GM19397 (cell line): ENCODE measurements at regions not wholly inside any gene's neighbourhood (a gene's known extent, or its start where the extent isn't known, plus 50 kb on each side); places are given as distances from the start of the nearest gene placed in this dataset.

Experiments
- ATAC-seq: cut with Tn5 transposase; IDR thresholded peaks from one replicate; pipeline ENCODE4 v1.9.1; 2021; ENCODE audit warnings: mild to moderate bottlenecking, moderate library complexity; ENCODE audit not compliant: unreplicated experiment

DNA sequence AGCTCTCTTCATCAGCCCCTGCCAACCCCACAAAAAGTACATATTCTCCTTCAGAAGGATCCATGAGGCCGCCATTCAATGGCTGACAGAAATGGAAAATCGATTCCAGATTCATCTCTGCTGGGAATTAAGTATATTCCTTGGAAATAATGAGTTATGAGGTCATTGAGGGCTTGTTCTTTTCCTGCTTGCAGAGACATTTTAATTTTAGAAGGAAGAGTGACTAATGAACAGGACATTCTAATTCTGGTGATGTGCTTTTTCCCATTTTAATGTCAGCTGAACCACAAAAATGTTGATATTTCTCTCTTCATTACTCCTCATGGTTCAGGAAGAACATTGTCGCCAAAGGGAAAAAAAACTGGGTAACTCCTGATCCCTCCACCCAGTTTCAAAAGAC is 314.0 kb downstream of the PIK3R1 start:
- ATAC-seq = no peak

DNA sequence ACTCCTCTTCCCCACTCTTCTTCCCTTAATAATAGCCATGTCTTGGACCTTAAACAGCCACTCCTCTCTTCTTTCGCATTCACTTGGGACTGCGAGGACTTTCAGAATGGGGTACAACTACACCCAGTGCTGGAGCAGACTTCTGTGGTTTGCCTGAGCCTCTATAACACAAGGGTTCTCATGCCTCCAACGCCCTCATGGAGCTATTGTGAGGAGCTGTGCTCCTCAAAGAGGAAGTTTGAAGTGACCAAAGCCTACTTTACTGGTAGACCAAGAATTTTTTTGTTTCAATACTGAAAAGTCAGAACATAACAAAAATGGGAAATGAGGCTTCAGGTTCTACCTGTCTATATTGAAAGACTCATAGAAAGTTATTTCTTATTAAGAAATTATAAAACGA is 316.4 kb downstream of the PIK3R1 start:
- ATAC-seq = no peak

DNA sequence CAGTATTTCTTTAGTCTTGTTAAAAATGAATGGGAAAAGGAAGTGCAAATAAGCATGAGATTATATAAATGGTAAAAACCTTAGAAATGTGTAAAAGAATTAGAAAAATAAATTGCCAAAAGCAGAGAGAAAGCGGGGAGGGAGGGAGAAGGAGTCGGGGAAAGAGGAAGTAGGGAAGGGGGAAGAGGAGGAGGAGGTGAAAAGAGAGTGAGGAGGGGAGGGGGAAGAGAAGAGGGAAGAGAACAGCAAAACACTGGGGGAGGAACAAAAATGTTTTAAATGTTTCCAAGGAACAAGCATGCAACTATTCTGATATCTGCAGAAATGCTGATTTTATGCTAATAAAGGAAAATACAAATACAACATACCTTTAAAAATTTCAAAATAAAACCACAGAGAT is 317.5 kb downstream of the PIK3R1 start:
- no peak for ATAC-seq

DNA sequence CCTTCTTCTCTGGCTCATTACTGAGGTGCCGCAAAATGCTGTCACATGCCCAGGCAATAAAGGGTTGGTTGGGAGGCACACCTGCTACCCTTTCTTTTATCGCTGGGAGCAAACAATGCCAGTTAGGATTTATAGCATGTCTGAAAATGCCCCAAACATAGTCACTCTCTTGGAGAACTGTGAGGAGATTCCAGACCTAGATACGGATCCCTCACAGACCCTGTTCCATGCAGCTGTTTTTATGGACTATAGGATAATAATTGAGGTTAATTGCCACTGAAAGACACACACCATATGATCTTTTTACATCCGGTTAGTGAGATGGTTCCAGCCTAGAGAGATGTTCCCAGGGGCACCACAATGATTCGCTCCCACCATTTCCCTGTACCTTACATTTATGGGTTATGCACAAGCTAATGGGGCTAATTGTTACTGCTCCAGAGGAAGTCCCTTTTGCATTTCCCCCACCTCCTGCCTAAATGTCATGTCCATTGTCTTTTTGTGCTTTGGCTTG is 318.1 kb downstream of the PIK3R1 start:
- ATAC-seq = no peak

DNA sequence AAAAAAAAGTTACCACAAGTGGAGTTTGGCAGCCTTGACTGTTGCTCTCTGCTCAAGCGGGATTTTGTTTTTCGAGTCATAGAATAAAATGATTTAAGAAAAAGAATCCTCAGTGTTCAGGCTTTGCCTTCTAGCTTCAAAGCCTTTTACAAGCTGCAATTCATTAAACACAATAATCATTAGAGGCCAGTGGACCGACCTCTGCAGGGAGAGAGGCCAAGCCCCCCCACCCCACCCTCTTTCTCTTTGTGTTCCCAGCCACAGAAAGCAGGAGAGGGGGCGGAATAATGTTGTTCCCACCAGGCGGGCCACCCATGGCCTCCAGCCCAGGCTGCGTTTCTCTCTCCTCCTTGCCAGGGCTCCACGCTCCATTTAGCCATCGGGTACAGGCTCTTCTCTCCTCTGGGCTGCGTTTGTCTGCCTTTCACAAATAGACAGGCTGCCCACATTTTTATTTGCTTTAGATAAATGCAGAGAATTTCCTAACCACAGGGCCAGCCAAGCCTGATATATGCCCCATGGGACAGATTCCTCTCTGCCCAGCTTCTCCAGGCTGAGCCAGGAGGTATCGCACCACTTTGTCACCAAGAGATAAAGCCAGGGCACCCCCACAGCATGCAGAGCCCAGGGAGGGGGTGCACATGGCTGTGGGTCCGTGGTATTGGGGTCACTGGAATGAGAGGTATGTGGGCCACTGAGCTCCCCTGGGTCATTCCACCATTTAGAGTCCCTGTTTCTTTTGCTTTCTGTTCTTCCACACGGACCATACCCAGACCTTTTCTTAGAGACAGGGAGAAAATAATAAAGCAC is 318.8 kb downstream of the PIK3R1 start:
- ATAC-seq = no peak

DNA sequence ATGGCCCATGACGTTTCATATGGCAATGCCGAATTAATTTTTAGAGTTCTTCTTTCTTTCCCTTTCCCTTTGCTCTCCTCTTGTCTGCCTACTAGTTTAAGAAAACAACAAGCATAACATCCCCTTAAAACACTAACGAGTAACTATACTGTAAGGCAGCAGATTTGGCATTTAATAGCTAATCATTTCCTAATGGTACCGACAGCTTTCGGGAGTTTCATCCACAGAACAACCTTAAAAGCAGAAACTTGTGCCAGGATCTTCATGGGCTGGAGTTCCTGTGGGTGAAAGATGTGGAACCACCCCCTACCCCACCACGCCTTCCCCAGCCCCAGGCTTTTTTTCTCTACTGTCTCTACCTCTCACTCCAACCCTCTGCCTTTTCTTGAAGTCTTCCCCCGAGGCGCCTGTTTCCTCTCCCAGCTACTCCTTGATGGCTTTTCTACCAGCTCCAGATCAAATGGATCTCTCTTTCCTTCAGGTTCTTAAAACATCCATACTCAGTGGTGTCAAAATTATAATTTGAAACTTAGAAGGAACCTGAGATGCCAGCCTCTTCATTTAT is 319.5 kb downstream of the PIK3R1 start:
- ATAC-seq = no peak

DNA sequence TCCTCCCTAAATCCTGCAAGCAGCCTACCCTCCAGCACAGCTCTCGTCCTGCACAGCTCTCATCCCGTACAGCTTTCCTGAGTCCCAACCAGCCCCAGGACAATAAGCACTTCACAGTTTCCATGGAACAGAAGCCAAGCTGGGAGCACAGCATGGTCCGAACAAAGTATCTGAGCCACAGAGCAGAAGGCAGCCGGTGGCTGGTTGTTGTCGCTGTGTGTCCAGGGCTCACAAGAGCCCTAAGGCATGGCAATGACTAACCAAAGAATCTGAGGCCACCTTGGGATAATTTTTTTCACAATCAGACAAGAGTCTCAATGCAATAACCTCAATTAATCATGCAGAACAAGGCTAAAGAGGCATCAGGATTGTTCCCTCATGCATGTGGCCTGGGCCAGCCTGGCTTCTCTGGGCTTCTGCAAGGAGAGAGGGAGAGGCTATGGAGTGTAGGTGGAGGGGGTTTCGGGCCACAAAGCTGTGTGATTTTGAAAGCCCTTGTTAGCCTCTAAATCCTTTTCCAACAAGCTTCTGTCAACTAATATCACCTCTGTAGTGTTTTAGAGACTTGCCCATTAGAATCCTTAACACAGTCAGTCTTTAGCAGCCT is 323.4 kb downstream of the PIK3R1 start:
- no peak for ATAC-seq

DNA sequence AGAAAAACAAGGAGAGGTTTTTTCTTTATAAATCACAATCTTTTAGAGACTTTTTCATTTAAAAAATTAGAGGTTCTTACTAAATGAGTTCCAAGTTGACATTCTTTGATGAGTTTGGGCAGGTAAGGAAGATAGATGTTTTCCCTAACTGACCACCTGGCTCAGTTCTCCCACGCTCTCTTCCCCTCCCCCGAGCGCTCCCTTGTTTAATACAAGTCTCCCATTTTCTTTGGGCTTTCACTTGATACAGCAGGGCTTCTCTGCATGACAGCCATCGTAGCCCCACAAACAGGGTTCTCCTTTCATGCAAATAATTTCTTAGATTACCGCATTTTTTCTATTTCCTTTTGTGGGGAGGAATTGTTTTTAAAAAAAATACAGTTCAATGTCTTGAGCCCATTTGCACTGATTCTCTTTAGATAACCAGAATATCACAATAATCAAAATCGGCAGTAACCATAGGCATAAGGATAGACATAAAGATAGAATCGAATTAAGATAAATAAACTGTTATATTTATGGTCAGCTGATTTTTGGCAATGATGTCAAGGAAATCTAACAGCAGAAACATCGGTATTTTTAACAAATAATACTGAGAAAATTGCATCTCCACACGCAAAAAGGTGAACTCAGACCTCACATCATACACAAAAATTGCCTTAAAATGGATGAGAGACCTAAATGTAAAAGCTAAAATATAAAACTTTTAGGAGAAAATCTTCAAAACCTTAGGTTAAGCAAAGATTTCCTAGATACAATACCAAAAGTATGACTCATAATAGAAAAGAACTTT is 325.4 kb downstream of the PIK3R1 start:
- no peak for ATAC-seq

DNA sequence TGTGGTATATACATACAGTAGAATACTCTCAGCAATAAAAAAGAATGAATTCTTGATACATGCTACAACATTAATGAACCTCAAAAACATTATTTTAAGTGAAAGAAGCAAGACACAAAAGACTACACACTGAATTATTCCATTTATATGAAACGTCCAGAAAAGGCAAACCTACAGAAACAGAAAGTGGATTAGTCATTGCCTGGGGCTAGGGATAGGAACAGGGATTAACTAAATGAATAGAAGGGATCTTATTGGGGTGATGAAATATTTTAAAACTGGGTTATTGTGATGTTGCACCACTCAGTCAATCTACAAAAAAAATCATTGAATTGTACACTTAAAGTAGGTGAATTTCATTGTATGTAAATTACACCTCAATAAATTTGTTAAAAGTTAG is 326.7 kb downstream of the PIK3R1 start:
- ATAC-seq = no peak

DNA sequence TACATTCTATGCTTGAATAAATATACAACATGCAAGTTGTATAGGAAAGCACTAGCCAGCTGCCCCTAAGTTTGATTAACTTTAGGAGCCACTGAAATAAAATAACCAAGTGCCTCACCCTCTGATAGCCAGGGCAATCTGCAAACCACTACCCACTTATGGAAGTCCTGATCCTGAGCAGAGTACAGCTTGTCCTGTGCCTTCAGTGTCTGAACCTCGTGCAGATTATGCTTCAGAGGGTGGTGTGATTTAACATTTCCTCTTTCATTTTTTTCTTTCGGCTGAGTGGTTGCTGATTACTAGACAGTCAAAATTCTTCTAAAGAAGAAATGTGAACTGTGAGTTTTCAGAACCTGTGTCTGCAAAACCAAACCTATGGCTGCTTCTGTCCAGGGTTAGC is 327.7 kb downstream of the PIK3R1 start:
- no peak for ATAC-seq

DNA sequence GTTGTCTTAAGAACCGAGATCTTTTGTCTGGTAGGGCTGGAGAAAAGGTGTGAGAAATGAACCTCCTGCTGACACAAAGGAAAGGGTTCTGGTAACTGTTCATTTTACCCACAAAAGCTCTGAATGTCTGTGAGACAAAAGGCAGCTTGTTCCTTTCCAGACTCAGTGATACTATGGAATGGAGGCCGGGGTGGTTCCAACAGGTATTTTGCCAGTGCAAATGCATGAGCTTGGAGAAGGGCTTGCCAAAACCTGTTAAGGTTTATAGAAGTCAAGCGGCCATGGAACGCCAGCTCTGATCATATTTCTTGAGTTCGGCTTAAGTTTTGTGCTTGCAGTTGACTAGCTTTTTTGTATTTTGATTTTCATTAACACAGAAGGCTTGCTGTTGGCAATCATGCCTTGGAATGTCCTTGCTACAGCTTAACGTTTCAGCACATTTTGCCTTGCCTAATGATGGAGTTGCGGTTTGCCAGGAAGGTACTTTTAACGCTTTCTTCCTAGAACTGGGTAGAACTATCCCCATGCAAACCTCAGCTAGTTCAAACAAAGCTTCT is 328.6 kb downstream of the PIK3R1 start:
- ATAC-seq = no peak

DNA sequence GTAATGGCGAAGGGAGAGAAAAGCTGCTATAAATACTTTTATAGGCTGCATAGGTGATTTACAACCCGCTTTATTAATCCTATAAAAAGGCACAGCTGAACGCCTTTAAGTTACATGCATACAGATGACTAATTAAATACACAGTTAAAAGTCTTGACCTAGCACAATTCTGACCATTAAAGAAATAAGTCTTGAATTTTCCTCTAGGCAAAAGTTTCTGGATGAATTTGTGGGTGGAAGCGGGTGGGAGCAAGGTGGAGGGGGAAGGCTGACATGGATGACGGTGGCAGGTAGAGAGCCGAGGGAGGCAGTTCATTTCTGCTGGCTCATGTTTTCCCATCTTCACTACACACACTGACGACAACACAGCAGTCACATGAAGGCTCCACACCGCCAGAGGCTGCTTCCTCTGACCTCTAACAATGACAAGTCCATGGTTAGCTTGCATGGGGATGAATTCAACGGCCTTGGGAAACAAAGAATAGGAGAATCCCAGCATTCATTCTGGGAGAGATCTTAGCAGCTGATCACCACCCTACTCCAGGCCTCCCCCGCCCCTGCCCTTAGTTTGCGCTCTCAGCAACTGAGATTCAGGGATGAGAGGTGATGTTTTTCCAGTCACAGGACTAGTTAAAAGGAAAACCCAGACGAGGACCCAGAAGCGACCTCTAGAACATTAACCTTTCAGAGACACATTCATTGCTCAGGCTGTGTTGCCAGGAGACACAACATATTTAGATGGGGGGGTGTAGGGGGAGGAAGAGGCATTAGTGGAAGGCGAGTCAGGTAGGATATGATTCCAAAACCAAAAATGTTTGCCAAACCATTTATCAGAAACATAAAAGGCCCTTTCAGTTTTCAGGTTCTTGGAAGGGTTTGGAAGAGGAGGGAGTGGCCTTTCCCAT is 329.3 kb downstream of the PIK3R1 start:
- ATAC-seq = no peak

DNA sequence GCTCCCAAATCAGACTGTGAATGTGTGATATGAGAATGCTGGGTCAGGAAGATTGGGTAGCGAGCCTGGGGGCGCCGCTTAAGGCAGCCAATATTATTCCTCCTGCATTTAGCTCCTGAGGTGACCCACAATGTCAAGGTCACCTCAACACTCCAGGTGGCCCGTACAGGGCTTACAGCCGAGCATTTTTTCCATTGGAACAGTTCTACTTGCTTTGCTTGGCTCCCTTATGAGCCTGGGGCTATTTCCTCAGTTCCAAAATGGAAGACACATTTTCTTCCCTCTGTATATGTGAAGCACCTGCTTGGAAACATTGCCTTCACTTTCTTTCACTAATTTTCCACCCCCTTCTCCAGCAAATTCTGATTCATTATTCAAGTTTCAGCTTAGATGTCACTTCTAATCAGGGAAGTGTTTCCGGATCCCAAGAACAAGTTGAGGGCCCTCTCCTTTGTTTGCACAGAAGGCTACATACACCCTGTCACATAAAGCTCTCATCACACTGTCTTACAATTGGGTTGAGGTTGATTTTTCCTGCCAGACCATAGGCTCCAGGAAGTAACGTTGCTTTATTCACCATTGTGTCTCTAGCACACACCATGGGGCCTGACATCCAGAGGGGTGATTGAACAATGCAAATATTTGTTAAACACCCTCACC is 330.2 kb downstream of the PIK3R1 start:
- no peak for ATAC-seq

DNA sequence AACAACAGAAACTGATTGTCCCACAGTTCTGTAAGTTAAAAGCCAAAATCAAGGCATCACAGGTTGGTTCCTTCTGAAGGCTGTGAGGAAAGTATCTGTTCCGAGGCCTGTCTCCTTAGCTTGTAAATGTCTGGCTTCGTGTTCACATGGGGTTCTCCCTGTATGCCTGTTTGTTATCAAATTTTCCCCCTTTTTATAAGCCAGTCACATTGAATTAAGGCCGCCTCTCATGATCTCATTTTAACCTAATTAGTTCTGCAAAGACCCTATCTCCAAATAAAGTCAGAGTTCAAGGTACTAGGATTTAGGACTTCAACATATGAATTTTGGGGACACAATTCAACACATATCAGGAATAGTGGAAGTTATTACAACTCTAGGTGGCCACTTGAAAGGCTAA is 331.5 kb downstream of the PIK3R1 start:
- no peak for ATAC-seq

DNA sequence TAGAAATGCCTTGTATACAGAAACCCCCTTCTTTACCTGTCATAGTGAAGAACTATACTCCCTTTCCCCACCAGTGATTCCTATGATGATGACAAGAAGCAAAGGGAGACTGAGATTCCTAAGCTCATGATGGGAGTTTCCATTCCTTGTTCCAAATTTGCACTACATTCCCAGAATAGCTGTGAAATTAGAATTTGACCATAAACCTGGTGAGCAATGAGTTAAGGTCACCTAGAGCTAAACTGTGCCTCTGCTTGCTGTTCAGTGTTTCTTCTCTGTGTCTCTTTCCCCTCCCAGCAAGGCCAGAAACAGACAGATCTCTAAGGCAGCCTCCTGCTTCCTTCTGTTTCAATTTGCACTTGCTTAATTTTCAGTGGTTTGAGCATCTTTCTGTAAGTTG is 332.1 kb downstream of the PIK3R1 start:
- no peak for ATAC-seq

DNA sequence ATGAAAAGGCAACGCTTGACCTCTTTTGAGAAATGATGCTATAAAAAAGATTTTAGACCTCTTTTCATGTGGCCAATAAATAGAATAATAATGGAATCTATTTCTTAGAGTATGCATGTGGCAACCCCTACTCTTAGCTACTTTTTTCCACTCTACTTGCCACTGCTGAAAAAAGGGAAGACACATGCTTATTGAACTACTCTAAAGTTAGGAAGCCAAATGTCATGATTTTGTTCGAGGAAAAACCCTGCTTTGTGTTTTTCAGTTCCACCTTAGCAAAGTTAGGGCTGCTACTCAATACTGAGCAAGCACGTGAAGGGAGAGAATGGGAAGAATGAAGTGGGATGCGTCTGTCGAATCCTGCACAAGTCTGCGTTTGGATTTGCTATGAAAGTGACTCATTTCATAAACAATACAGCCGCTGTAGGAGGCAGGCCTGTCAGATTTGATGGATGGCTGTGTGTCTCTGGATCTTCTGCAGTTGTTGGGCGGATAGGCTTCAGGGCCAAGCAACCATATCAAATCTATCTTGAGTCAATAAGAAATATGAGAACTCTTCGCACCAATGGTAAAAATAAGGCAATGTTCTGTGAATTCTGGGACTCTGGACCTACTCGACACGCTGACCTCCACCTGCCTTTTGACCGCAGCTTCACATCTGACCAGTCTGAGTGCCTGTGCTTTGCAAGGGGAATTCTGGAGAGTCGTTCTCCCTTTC is 333.6 kb downstream of the PIK3R1 start:
- no peak for ATAC-seq

DNA sequence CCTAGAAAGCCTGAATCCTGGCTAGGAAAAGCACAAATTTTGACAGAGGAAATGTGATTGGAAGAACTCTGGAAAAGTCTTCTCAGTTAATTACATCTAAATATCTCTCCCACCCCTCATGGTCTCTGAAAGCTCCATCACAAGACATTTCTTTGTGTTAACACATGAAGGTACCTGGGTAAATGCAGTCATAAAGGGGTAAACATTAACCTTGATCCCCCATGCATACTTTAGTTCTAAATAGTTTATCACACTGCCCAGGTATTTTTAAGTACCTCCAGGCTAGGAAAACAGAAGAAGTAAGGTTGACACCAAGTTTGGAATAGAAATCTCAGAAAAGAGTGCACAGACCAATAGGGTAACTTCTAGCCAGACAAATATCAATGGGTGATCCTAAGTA is 334.5 kb downstream of the PIK3R1 start:
- ATAC-seq = no peak

DNA sequence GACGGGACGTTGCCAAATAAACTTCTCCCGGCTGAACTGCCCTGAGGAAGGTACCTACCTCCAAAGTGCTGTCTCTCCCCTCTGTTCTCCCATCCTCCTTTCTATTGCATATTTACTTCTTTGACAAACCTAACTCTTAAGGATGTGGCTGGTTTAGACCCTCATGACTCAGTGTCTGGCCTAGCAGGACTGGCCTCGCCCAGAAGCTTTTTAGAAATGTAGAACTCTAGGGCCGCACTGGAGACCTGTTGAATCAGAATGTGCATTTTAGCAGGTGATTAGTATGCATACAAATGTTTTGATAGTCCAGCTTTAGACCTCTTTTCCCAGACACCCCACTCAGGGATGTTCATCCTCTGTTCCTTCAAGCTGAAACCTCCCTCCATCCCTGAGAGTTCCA is 335.9 kb downstream of the PIK3R1 start:
- ATAC-seq = no peak
